ENCODE measurements at regions not wholly inside any gene's neighbourhood (a gene's known extent, or its start where the extent isn't known, plus 50 kb on each side); places are given as distances from the start of the nearest gene placed in this dataset.

DNA sequence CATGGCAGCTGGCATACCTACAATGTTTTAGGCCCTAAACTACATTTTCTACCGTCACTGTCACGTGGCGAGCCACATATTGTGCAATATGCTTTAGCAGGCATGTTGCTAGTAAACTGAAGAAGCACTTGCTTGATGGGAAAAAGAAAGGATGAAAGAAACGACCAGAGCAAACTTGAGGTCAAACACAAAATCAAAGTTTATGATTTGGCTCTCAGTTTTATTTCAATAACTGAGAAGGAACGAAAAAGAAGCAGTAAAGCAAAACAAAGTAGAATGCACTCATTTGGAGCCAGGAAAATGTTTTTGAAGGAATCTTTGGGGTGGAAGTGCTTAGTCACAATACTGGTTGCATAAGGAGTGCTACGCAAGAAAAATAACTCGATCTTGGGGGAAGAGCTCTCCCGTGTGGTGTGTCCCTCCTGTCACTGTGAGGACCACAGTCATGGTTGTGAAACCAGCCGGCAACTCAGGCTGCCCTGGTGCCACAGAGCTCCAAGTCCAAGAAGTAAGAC lies 349.8 kb downstream of the RBM43 start:
- TF ChIP-seq POLR2AphosphoS5 (IDR thresholded peaks at IDR 0.05; ENCODE audit: low read depth, low read length), result no peak
- TF ChIP-seq, protein P1, sequence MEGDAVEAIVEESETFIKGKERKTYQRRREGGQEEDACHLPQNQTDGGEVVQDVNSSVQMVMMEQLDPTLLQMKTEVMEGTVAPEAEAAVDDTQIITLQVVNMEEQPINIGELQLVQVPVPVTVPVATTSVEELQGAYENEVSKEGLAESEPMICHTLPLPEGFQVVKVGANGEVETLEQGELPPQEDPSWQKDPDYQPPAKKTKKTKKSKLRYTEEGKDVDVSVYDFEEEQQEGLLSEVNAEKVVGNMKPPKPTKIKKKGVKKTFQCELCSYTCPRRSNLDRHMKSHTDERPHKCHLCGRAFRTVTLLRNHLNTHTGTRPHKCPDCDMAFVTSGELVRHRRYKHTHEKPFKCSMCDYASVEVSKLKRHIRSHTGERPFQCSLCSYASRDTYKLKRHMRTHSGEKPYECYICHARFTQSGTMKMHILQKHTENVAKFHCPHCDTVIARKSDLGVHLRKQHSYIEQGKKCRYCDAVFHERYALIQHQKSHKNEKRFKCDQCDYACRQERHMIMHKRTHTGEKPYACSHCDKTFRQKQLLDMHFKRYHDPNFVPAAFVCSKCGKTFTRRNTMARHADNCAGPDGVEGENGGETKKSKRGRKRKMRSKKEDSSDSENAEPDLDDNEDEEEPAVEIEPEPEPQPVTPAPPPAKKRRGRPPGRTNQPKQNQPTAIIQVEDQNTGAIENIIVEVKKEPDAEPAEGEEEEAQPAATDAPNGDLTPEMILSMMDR (IDR thresholded peaks at IDR 0.05), result no peak
- TF ChIP-seq, protein P2, sequence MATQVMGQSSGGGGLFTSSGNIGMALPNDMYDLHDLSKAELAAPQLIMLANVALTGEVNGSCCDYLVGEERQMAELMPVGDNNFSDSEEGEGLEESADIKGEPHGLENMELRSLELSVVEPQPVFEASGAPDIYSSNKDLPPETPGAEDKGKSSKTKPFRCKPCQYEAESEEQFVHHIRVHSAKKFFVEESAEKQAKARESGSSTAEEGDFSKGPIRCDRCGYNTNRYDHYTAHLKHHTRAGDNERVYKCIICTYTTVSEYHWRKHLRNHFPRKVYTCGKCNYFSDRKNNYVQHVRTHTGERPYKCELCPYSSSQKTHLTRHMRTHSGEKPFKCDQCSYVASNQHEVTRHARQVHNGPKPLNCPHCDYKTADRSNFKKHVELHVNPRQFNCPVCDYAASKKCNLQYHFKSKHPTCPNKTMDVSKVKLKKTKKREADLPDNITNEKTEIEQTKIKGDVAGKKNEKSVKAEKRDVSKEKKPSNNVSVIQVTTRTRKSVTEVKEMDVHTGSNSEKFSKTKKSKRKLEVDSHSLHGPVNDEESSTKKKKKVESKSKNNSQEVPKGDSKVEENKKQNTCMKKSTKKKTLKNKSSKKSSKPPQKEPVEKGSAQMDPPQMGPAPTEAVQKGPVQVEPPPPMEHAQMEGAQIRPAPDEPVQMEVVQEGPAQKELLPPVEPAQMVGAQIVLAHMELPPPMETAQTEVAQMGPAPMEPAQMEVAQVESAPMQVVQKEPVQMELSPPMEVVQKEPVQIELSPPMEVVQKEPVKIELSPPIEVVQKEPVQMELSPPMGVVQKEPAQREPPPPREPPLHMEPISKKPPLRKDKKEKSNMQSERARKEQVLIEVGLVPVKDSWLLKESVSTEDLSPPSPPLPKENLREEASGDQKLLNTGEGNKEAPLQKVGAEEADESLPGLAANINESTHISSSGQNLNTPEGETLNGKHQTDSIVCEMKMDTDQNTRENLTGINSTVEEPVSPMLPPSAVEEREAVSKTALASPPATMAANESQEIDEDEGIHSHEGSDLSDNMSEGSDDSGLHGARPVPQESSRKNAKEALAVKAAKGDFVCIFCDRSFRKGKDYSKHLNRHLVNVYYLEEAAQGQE (IDR thresholded peaks at IDR 0.05; ENCODE audit: insufficient read depth in 1 of 2, low read depth in 2 of 2, low read length in 1 of 2), result no peak
